ENCODE measurements at regions not wholly inside any gene's neighbourhood (a gene's known extent, or its start where the extent isn't known, plus 50 kb on each side); places are given as distances from the start of the nearest gene placed in this dataset.

DNA sequence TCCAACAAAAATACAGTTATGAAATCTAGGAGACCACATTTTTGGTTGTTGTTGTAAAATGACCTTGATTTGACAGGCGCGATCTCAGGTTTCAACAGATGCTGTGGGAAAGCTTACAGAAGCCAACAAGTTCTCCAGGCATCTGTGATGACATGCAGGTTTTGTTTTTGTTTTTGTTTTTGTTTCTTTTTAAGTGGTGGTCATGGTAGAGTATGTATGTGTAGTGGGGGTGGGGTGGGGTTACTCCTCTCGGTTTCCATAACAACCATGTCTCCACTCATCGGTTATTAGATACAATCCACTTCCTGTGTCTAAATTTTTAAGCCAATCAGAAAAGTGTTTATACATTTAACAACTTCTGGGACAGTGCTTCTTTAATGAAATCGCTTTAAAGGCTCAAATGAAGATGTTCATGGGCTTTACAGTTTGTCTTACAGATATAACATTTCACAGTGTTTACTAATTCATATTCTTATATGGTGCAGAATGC, 199.9 kb upstream of the FOXN3 start:
- no peaks in the 10 kb centered on the region for H3K27me3 ChIP-seq (replicated peaks in 1 of 2; ENCODE audit: control insufficient read depth in 2 of 2, insufficient read depth in 2 of 2, low read length in 1 of 2)
- no peak for FAIRE-seq
- no peak for DNase-seq (ENCODE audit: low read depth, low spot score)
- ChIA-PET CTCF (interaction anchor here (0.7 to 1.8 kb wide), 3 partner anchors 14 to 528 kb away, joined by 3 read pairs; no protein-coding TSS in a partner anchor), SMC1A (ENCODE audit: uncharacterized antibody, unreplicated experiment) (interaction anchor here (1.4 kb wide), 1 partner anchor 25 kb away, joined by 3 read pairs; no protein-coding TSS in a partner anchor), RAD21 (ENCODE audit: unreplicated experiment) (interaction anchor here (0.6 kb wide), 1 partner anchor 191 kb away, joined by 3 read pairs; no protein-coding TSS in a partner anchor), POLR2A (interaction anchor here (0.8 kb wide), 1 partner anchor 9 kb away, joined by 3 read pairs; no protein-coding TSS in a partner anchor)
- BruUV-seq (replicated peaks) = no TSS peak
- H3K4me3 ChIP-seq = peak overlapping the region; percentile 86
- intact Hi-C loops (cut with micrococcal nuclease; ENCODE audit: unreplicated experiment) = loop anchor here (2.0 to 10.0 kb wide), 5 partner anchors 62 to 442 kb away; no protein-coding TSS in a partner anchor
- no peaks in the 10 kb centered on the region for H3K36me3 ChIP-seq (ENCODE audit: control insufficient read depth in 2 of 2, insufficient read depth in 2 of 2, low read length in 1 of 2)
- 15% methylated on average over 5 of the region's 5 CpGs for WGBS (ENCODE audit: insufficient coverage, insufficient replicate concordance, low lambda C conversion rate, missing lambda C conversion rate)
- H3K4me2 ChIP-seq (ENCODE audit: control insufficient read depth, insufficient read depth) = peak overlapping the region; percentile 100
- H4K20me1 ChIP-seq (ENCODE audit: control insufficient read depth, insufficient read depth) = no peaks in the 10 kb centered on the region
- in situ Hi-C loops (cut with MboI) = loop anchor here (5.0 kb wide), 1 partner anchor 185 kb away; no protein-coding TSS in a partner anchor
- peaks cover 49% of the 10 kb centered on the region for H3K4me1 ChIP-seq (ENCODE audit: control insufficient read depth, insufficient read depth, low read length)
- no peaks in the 10 kb centered on the region for H3K9me3 ChIP-seq (replicated peaks; ENCODE audit: control insufficient read depth, insufficient read depth, low read length)
- peaks cover 32% of the 10 kb centered on the region for H3K79me2 ChIP-seq (ENCODE audit: control insufficient read depth, insufficient read depth, low read length)
- peak overlapping the region; percentile 74 for H3K27ac ChIP-seq (ENCODE audit: control insufficient read depth, insufficient read depth)
- peak; percentile 51 for ATAC-seq
- H2AFZ ChIP-seq (ENCODE audit: control insufficient read depth, low read depth, low read length) = peak overlapping the region; percentile 15
- peak overlapping the region; percentile 53 for H3K9ac ChIP-seq (ENCODE audit: control insufficient read depth, insufficient read depth, low read length)
- no peak for TF ChIP-seq NBN (IDR thresholded peaks at IDR 0.05)
- peak; percentile 35; the same call in 1 of the 2 replicates for TF ChIP-seq CHD2 (IDR thresholded peaks at IDR 0.05; ENCODE audit: borderline replicate concordance, low read depth, low read length)
- no peak for TF ChIP-seq KDM1A (IDR thresholded peaks at IDR 0.05; ENCODE audit: borderline replicate concordance)
- TF ChIP-seq EGR1 (IDR thresholded peaks at IDR 0.05; ENCODE audit: borderline replicate concordance in 1 of 2, low read depth in 2 of 2, low read length in 2 of 2) = no peak
- peak; percentile 47; the same call in 1 of the 2 replicates for TF ChIP-seq PML (IDR thresholded peaks at IDR 0.05; ENCODE audit: low read length)
- TF ChIP-seq MXI1 (IDR thresholded peaks at IDR 0.05; ENCODE audit: low read depth, low read length) = peak; percentile 45; the same call in 1 of the 2 replicates
- no peak for TF ChIP-seq E4F1 (IDR thresholded peaks at IDR 0.05; ENCODE audit: borderline replicate concordance, partially characterized antibody)
- no peak for TF ChIP-seq CBX5 (IDR thresholded peaks at IDR 0.05; ENCODE audit: low read depth)
- TF ChIP-seq BMI1 (IDR thresholded peaks at IDR 0.05; ENCODE audit: borderline replicate concordance) = peak; percentile 85
- TF ChIP-seq BCL11A (IDR thresholded peaks at IDR 0.05; ENCODE audit: low read depth, low read length) = no peak
- TF ChIP-seq SIN3A (IDR thresholded peaks at IDR 0.05; ENCODE audit: low read depth, low read length) = no peak
- TF ChIP-seq GABPA (IDR thresholded peaks at IDR 0.05; ENCODE audit: low read depth) = 0 out of 2 replicates have a peak, but pooled peaks have one; percentile 28
- peak; percentile 43; the same call in 1 of the 2 replicates for TF ChIP-seq RUNX3 (IDR thresholded peaks at IDR 0.05; ENCODE audit: low read length)
- 0 out of 2 replicates have a peak, but pooled peaks have one; percentile 32 for TF ChIP-seq ATF7 (IDR thresholded peaks at IDR 0.05; ENCODE audit: low read depth)
- no peak for TF ChIP-seq SMAD1 (IDR thresholded peaks at IDR 0.05; ENCODE audit: low read depth, partially characterized antibody)
- TF ChIP-seq EP300 (IDR thresholded peaks at IDR 0.05; ENCODE audit: borderline replicate concordance in 1 of 2, control insufficient read depth in 1 of 2, low read depth in 2 of 2, low read length in 2 of 2) = peak in 1 of 2 experiments; percentile 70; a peak in 1 of 4 replicates
- TF ChIP-seq JUND (IDR thresholded peaks at IDR 0.05; ENCODE audit: low read depth, low read length) = no peak
- peak; percentile 34; the same call in 1 of the 2 replicates for TF ChIP-seq NFIC (IDR thresholded peaks at IDR 0.05; ENCODE audit: low read depth, low read length)
- no peak for TF ChIP-seq SP1 (IDR thresholded peaks at IDR 0.05; ENCODE audit: low read depth, low read length)
- TF ChIP-seq CREB1 (IDR thresholded peaks at IDR 0.05; ENCODE audit: low read depth) = no peak
- no peak for TF ChIP-seq RCOR1 (conservative IDR thresholded peaks at IDR 0.05; ENCODE audit: low read depth, low read length)
- no peak for TF ChIP-seq TARDBP (IDR thresholded peaks at IDR 0.05; ENCODE audit: borderline replicate concordance)
- TF ChIP-seq MTA3 (IDR thresholded peaks at IDR 0.05; ENCODE audit: borderline replicate concordance, low read length) = no peak
- TF ChIP-seq TCF3 (IDR thresholded peaks at IDR 0.05; ENCODE audit: borderline replicate concordance, insufficient read depth, low read depth, low read length) = no peak
- no peak for TF ChIP-seq FOXM1 (IDR thresholded peaks at IDR 0.05; ENCODE audit: low read depth, low read length)

All from GM12878 (cell line).